ENCODE measurements at regions not wholly inside any gene's neighbourhood (a gene's known extent, or its start where the extent isn't known, plus 50 kb on each side); places are given as distances from the start of the nearest gene placed in this dataset.

- no peaks in the 10 kb centered on the region for H3K9me3 ChIP-seq (ENCODE audit: control insufficient read depth, low read depth, low read length)
- no peaks in the 10 kb centered on the region for H3K23me2 ChIP-seq (ENCODE audit: insufficient read length, low read depth, low read length, poor library complexity, severe bottlenecking)
- no peaks in the 10 kb centered on the region for H3K27me3 Mint-ChIP-seq (ENCODE audit: low read depth)
- WGBS (ENCODE audit: extremely low coverage, insufficient read length, low lambda C conversion rate): no CpG with 5 or more reads among the region's 4 CpGs
- no peak overlapping the region for H4K91ac ChIP-seq (ENCODE audit: insufficient read length, low read depth, low read length)
- H3K23ac ChIP-seq (ENCODE audit: insufficient read length, low read depth, low read length): no peak overlapping the region
- H2AK5ac ChIP-seq (ENCODE audit: insufficient read length, low read length): no peak overlapping the region
- no peak overlapping the region for H2BK5ac ChIP-seq (ENCODE audit: insufficient read length, low read length)
- H3K14ac ChIP-seq (ENCODE audit: insufficient read depth, low read length): no peak overlapping the region
- H2AFZ ChIP-seq (ENCODE audit: low read length): no peak overlapping the region
- H3K18ac ChIP-seq (ENCODE audit: insufficient read length, low read depth, low read length): no peak overlapping the region
- no peak overlapping the region for H4K8ac ChIP-seq (replicated peaks; ENCODE audit: insufficient read length, low read depth, low read length)
- H2BK120ac ChIP-seq (ENCODE audit: low read depth, low read length, poor library complexity, severe bottlenecking): no peak overlapping the region
- H3K27ac Mint-ChIP-seq: peak overlapping the region in 1 of 3 experiments; percentile 5; a peak in 2 of 7 replicates
- H3K56ac ChIP-seq (ENCODE audit: insufficient read length, low read depth, low read length): no peak overlapping the region
- no peak overlapping the region for H3K9ac ChIP-seq (ENCODE audit: extremely low read depth, insufficient read length, low read length)
- TF ChIP-seq CTCF (conservative IDR thresholded peaks at IDR 0.05): no peak
- H3K9me3 Mint-ChIP-seq: no peaks in the 10 kb centered on the region
- H2BK12ac ChIP-seq (ENCODE audit: insufficient read length, low read depth, low read length): no peak overlapping the region
- DNase-seq: no peak
- H3T11ph ChIP-seq (ENCODE audit: low read length): no peak overlapping the region
- no peaks in the 10 kb centered on the region for H4K20me1 ChIP-seq (ENCODE audit: control insufficient read depth, insufficient read depth, insufficient read length)
- H3K79me2 ChIP-seq (ENCODE audit: insufficient read depth, low read length): no peaks in the 10 kb centered on the region
- H3K4me2 ChIP-seq (ENCODE audit: insufficient read depth, insufficient read length, low read length): no peak overlapping the region
- H2BK15ac ChIP-seq (ENCODE audit: low read depth, low read length): no peak overlapping the region
- no peaks in the 10 kb centered on the region for H3K36me3 Mint-ChIP-seq (ENCODE audit: insufficient read depth in 1 of 3, low read depth in 3 of 3)
- no peak overlapping the region for H3K4ac ChIP-seq (ENCODE audit: low read depth, low read length)
- H3K79me1 ChIP-seq (ENCODE audit: insufficient read depth, low read depth, low read length, poor library complexity, severe bottlenecking): no peaks in the 10 kb centered on the region
- no peak overlapping the region for H2BK20ac ChIP-seq (ENCODE audit: low read depth, low read length, poor library complexity, severe bottlenecking)
- H3K27me3 ChIP-seq (ENCODE audit: insufficient read depth, low read length): no peaks in the 10 kb centered on the region
- H3K4me1 ChIP-seq (ENCODE audit: insufficient read depth, low read length): no peaks in the 10 kb centered on the region
- H3K4me1 Mint-ChIP-seq: peaks cover 8 to 10% of the 10 kb centered on the region in 2 experiments
- no peak overlapping the region for H4K5ac ChIP-seq (ENCODE audit: insufficient read length, low read depth, low read length)
- no peak overlapping the region for H3K4me3 Mint-ChIP-seq
- no peak overlapping the region for H3K27ac ChIP-seq (ENCODE audit: insufficient read length, low read depth, low read length)
Measured at GRCh38 chr4:60020389-60020788, 1179.7 kb upstream of the ADGRL3 start.

Data from H9 (cell line).